NCI-H2029 treated with DMSO at 0.1 percent for 48 hours (cell line): ENCODE measurements at regions not wholly inside any gene's neighbourhood (a gene's known extent, or its start where the extent isn't known, plus 50 kb on each side); places are given as distances from the start of the nearest gene placed in this dataset.
A peak's percentile ranks its signal among the peaks of the same experiment; 100 is the strongest.
"Not testable (repeated sequence)": the region's sequence is repeated elsewhere in the genome, so short reads cannot be mapped to it uniquely, and the experiment has no call there.

Experiments
- DNase-seq: peaks from one replicate; lab custom pipeline; 2025; lab: John Stamatoyannopoulos, UW

- no peak for DNase-seq
Measured at GRCh38 chr6:164826831-164827468, 482.5 kb downstream of the C6orf118 start.

- DNase-seq, result no peak
Measured at GRCh38 chr6:164825386-164825785, 484.0 kb downstream of the C6orf118 start.

GRCh38 chr6:164817662-164818061 is 491.7 kb downstream of the C6orf118 start:
- DNase-seq, result no peak

DNA sequence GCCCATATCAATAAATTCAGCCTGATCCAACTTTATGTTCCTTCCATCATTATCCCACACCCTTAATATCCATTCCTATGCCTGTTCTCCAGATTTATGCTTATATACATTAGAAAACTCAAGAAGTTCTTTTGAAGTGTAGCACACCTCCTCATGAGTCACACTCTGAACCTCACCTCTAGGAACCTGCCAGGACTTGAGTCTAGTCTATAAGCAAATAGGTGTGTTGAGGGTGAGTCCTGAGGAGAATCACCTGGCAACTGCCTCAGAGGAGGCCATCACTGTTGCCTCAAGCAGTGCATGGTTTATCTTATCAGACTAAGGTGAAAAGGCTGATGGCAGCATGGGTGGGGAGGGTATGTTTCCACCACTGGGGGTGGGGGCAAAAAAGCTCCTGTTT is 496.7 kb downstream of the C6orf118 start:
- DNase-seq, result no peak

DNA sequence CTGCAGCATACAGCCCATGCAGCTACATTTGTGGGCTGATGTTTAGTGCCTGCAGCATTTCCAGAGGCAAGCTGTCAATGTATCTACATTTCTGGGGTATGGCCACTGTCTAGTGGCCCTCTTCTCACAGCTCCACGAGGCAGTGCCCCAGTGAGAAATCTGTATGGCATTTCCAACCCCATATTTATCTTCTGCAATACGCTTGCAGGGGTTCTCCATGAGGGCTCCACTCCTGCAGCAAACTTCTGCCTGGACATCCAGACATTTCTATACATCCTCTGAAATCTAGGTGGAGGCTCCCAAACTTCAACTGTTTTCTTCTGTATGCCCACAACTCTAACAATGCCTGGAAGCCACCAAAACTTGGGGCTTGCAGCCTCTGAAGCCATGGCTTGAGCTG is 502.3 kb downstream of the C6orf118 start:
- DNase-seq, result no peak

DNA sequence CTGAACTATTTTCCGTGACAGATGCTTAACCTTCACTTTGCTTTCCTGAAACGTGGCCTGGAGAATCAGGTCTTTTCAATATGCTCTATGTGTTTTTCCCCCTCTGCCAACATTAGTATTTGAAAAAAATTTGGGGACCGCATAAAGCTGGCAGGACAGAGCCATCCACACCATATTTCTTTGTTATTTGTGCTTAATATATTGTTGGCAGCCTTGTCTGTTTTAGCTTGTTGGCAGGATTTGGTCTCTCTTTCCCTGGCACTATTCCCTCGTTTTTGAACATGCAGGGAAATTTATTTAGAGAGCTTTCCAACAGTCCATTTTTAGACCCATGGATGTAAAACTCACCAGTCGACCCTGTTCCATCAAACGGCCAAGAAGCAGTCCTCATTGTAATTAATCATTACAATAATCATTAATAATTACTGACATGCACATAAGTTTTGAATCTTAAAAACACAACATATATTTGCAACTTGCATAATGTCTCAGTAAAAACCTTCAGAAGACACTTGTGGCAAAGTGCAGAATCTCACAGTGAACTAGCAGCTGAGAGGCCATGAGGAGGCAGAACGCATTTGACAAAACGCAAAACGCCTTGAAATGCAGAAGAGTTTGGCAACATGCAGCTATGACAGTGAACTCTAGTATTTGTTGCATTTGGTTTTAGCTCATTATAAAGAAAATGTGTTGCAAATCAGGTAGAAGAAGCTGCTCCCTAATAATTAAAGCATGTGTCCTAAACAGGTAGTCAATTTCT is 514.2 kb downstream of the C6orf118 start:
- no peak for DNase-seq

GRCh38 chr6:164792666-164793065 is 516.7 kb downstream of the C6orf118 start:
- no peak for DNase-seq

GRCh38 chr6:164791498-164791897 is 517.9 kb downstream of the C6orf118 start:
- DNase-seq, result no peak

GRCh38 chr6:164763788-164764187 is 545.6 kb downstream of the C6orf118 start:
- DNase-seq, result no peak

DNA sequence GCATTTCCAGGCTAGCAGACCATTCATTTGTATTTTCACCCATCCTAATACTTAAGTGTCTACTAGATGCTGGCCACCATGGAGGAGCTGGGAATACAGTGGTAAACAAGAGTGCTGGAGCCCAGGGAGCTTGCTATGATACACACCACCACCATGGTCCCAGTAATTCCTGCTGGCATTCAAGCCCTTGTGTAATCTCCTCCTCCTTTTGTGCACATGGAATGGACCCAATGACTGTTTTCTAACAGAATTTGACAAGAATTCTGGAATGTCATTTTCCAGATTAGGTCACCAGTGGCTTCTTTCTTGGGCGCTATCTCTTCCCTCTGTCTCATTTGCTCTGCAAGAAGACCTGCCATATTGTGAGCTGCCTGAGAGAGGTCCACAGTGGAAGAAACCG is 552.0 kb downstream of the C6orf118 start:
- no peak for DNase-seq

DNA sequence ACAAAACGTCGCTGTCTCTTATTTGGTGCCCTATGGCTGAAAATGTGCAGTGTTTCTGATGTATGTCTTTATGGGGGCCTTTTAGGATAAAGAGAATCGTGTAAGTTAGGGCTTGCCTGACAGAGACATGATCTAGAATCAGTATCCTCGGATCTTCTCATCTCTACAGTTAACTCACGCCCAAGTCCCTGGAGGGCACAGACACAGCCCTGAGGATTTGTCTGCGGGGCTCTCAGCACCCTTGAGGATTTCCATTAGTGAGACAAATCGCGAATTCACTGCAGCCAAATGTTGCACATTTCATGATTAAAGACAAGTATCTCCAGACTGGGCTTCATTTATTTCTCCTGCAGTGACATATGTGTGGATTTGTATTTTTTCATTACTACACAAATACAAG is 552.7 kb downstream of the C6orf118 start:
- DNase-seq, result no peak

DNA sequence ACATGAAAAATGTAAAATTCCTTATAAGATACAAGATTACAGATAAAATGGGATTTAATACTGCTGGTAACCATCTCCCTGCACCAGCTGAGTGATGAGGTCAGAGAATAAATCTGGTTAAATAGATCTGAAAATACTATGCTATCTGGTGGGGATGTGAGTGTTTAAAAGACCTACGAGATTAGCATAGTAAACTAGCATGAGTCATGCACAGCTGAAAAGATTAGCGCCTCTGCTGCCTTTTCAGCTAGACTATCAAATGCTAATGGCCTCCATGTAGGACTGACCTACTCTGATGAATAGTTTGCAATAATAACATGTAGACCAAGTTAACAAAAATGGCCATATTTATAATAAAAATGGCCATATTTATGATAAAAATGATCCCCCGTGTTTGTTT is 553.3 kb downstream of the C6orf118 start:
- DNase-seq, result no peak

GRCh38 chr6:164753517-164753916 is 555.9 kb downstream of the C6orf118 start:
- no peak for DNase-seq

DNA sequence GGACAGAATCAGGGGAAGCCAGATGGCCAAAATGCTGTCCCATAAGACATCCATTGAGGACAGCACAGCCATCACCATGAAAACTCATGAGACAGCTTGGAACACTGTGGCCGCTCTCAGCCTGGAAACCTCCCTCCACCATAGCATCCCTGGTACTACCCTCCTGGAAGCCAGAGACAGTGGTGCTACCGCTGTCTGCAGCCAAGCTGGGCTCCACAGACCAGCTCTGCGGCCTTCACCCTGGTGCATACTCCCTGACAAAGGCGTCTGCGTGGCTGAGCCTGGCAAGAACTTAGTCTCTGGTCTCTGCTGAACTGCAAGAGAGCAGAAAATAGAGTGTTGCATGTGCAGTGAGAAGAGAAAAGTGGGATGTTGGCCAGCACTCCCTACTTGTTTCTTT is 558.0 kb downstream of the C6orf118 start:
- DNase-seq, result no peak

DNA sequence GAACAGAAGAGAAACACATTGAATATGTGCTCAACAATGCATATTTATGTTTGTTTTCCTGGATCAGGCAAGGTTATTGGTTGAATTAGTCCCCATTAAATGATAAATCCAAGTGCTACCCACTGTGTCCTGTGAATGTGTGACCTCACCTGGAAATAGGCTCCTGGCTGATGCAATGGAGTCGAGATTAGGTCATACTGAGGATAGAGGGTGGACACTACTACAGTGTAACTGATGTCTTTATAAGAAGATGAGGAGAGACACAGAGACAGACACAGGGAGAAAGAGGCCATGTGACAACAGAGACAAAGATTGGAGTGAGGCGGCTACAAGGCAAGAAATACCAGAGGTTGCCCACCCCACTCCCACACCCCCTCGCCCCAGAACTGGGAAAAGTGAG is 559.3 kb downstream of the C6orf118 start:
- DNase-seq, result no peak

DNA sequence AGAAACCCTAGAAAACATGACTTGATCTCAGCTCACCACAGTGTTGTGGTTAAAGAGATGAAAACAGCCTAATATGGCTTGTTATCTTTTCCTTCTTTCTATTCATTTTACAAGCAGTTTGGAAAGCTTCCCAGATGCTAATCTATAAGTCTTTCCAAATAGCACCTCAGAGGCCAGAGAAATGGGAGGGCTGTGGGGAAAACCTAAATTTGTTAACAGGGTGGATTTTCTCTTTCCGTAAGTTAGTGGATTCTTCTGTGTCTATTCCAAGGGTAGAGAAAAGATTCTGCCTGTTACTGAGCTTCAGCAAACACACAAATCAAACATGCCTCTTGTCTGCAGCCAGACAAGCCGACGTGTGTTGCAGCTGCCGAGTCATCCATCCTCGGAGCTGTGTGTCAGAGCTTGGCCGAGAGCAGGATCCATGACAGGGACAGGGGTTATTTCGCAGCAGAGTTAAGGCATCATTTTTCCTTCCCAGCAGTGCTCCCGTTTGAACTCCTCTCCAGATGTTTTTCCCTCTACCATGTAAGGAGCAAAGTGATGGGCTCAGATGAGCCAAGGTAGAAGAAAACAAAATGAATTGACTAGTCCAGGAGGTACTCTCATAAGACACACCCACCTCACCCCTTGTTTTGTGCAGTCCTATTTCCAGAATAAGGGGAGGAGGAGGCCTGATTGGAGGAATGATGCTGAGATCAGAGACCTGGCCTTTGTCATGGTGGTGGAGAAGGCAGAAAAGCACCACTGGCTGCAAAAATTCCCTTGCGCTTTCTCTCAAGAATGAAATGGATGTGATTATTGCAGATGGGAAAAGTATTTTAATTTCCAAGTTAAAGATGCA is 560.0 kb downstream of the C6orf118 start:
- peak; percentile 7 for DNase-seq

DNA sequence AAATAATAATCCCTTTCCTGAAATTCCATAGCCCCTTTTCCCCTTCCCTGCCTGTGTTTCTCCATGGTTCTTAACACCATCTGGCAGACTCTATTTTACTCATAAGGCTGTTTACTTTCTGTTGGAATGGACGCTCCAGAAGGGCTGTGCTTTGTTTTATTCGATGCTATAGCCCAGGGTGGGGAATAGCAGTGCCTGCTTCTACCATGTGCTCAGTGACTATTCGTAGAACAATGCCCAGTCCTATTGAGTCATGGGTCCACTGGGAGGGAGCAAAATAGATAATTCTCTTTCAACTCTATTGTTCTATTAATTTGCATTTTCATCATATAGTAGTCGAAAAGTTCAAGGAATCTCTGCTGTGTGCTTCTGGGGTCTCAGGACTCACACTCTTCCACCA is 565.1 kb downstream of the C6orf118 start:
- no peak for DNase-seq

DNA sequence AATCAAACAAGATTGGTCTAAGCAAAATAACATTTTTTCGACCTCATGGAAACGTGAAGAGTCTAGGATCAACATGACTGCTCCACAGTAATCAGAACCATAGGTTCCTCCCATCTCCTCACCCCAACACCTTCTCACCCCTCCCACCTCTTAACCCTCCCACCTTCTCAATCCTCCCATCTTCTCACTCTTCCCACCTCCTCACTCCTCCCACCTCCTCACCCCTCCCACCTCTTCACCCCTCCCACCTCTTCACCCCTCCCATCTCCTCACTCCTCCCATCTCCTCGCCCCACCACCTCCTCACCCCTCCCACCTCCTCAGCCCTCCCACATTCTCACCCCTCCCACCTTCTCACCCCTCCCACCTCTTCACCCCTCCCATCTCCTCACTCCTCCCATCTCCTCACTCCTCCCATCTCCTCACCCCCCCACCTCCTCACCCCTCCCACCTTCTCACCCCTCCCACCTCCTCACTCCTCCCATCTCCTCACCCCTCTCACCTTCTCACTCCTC is 567.4 kb downstream of the C6orf118 start:
- no peak for DNase-seq

DNA sequence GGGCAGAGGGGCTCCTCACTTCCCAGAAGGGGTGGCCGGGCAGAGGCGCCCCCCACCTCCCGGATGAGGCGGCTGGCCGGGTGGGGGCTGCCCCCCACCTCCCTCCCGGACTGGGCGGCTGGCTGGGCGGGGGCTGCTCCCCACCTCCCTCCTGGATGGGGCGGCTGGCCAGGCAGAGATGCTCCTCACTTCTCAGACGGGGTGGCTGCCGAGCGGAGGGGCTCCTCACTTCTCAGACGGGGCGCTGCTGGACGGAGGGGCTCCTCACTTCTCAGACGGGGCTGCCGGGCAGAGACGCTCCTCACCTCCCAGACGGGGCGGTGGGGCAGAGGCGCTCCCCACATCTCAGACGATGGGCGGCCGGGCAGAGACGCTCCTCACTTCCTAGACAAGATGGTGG is 573.3 kb downstream of the C6orf118 start:
- DNase-seq, result not testable (repeated sequence)

- no peak for DNase-seq
Measured at GRCh38 chr6:164731539-164731938, 577.9 kb downstream of the C6orf118 start.

- DNase-seq, result no peak
Measured at GRCh38 chr6:164721460-164721859, 587.9 kb downstream of the C6orf118 start.

DNA sequence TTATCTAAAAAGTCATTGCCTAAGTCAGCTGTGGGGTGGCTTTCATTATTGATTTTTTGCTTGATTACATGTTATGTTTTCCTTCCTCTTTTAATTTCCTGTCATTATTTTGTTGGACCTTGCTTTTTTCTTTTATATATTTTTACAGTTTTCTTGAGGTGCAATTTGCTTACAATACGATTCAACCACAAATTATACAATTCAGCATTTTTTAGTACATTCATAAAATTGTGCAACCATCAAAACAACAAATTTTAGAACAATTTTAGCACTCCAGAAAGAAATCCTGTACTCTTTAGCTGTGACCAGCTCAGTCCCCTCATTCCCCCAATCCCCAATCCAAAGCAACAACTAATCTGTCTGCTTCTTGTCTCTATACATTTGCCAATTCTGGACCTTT is 608.9 kb downstream of the C6orf118 start:
- no peak for DNase-seq

GRCh38 chr6:164695896-164696295 is 613.5 kb downstream of the C6orf118 start:
- no peak for DNase-seq
